ENCODE measurements at regions not wholly inside any gene's neighbourhood (a gene's known extent, or its start where the extent isn't known, plus 50 kb on each side); places are given as distances from the start of the nearest gene placed in this dataset.
A peak's percentile ranks its signal among the peaks of the same experiment; 100 is the strongest.

DNA sequence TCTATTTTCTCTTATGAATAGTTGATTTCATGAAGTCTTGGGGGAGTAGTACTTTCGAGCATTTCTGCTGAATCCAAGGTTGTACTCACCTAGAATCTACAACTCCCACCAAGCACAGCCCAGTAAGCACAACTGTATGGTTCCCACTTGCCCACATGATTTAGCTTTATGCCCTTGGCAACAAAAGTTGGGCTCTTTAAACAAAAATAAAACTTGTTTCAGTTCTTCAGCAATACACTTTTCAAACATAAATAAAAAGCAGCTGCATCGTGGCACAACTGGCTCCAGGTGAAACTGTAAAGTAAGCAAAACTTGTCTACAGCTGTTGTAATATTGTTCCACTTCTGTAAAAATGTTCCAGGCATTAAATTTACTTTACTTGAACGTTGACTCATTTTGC is 99.8 kb upstream of the FSIP2 start:
- no peaks in the 10 kb centered on the region for H3K9me3 Mint-ChIP-seq
- Histone ChIP-seq H3K23me2 (ENCODE audit: insufficient read length, low read depth, low read length, poor library complexity, severe bottlenecking) (no peaks in the 10 kb centered on the region), H3K79me1 (ENCODE audit: insufficient read depth, low read depth, low read length, poor library complexity, severe bottlenecking) (no peaks in the 10 kb centered on the region), H3K9ac (ENCODE audit: extremely low read depth, insufficient read length, low read length) (no peak overlapping the region), H4K8ac (replicated peaks; ENCODE audit: insufficient read length, low read depth, low read length) (no peak overlapping the region), H2BK20ac (ENCODE audit: low read depth, low read length, poor library complexity, severe bottlenecking) (no peak overlapping the region), H4K91ac (ENCODE audit: insufficient read length, low read depth, low read length) (no peak overlapping the region), H2BK15ac (ENCODE audit: low read depth, low read length) (no peak overlapping the region), H3K23ac (ENCODE audit: insufficient read length, low read depth, low read length) (no peak overlapping the region), H3K79me2 (ENCODE audit: insufficient read depth, low read length) (no peaks in the 10 kb centered on the region), H3K27me3 (ENCODE audit: insufficient read depth, low read length) (no peaks in the 10 kb centered on the region), H2BK5ac (ENCODE audit: insufficient read length, low read length) (no peak overlapping the region), H3K4me2 (ENCODE audit: insufficient read depth, insufficient read length, low read length) (no peak overlapping the region), H2AFZ (ENCODE audit: low read length) (no peak overlapping the region), H2BK12ac (ENCODE audit: insufficient read length, low read depth, low read length) (no peak overlapping the region), H3K9me3 (ENCODE audit: control insufficient read depth, low read depth, low read length) (no peaks in the 10 kb centered on the region), H3K18ac (ENCODE audit: insufficient read length, low read depth, low read length) (no peak overlapping the region), H3K4ac (ENCODE audit: low read depth, low read length) (no peak overlapping the region), H4K20me1 (ENCODE audit: control insufficient read depth, insufficient read depth, insufficient read length) (no peaks in the 10 kb centered on the region), H2AK5ac (ENCODE audit: insufficient read length, low read length) (no peak overlapping the region), H3K14ac (ENCODE audit: insufficient read depth, low read length) (no peak overlapping the region), H3K56ac (ENCODE audit: insufficient read length, low read depth, low read length) (no peak overlapping the region), H4K5ac (ENCODE audit: insufficient read length, low read depth, low read length) (no peak overlapping the region), H2BK120ac (ENCODE audit: low read depth, low read length, poor library complexity, severe bottlenecking) (no peak overlapping the region), H3K4me1 (ENCODE audit: insufficient read depth, low read length) (no peaks in the 10 kb centered on the region), H3K27ac (ENCODE audit: insufficient read length, low read depth, low read length) (no peak overlapping the region), H3T11ph (ENCODE audit: low read length) (no peak overlapping the region)
- DNase-seq = no peak
- peaks cover 11 to 12% of the 10 kb centered on the region in 2 experiments for H3K4me1 Mint-ChIP-seq
- H3K36me3 Mint-ChIP-seq (ENCODE audit: insufficient read depth in 1 of 3, low read depth in 3 of 3) = no peaks in the 10 kb centered on the region
- H3K27ac Mint-ChIP-seq = 0 out of 7 replicates have a peak overlapping the region, but pooled peaks of 1 of the 3 experiments have one; percentile 16
- no peaks in the 10 kb centered on the region for H3K27me3 Mint-ChIP-seq (ENCODE audit: low read depth)
- WGBS (ENCODE audit: extremely low coverage, insufficient read length, low lambda C conversion rate) = no CpG with 5 or more reads among the region's 3 CpGs
- TF ChIP-seq, protein P1, sequence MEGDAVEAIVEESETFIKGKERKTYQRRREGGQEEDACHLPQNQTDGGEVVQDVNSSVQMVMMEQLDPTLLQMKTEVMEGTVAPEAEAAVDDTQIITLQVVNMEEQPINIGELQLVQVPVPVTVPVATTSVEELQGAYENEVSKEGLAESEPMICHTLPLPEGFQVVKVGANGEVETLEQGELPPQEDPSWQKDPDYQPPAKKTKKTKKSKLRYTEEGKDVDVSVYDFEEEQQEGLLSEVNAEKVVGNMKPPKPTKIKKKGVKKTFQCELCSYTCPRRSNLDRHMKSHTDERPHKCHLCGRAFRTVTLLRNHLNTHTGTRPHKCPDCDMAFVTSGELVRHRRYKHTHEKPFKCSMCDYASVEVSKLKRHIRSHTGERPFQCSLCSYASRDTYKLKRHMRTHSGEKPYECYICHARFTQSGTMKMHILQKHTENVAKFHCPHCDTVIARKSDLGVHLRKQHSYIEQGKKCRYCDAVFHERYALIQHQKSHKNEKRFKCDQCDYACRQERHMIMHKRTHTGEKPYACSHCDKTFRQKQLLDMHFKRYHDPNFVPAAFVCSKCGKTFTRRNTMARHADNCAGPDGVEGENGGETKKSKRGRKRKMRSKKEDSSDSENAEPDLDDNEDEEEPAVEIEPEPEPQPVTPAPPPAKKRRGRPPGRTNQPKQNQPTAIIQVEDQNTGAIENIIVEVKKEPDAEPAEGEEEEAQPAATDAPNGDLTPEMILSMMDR (conservative IDR thresholded peaks at IDR 0.05) = no peak
- no peak overlapping the region for H3K4me3 Mint-ChIP-seq

Data from H9 (cell line).